HG03432 (cell line): ENCODE measurements at regions not wholly inside any gene's neighbourhood (a gene's known extent, or its start where the extent isn't known, plus 50 kb on each side); places are given as distances from the start of the nearest gene placed in this dataset.

ENCODE experiments used
- ATAC-seq: cut with Tn5 transposase; IDR thresholded peaks from one replicate; pipeline ENCODE4 v1.9.1; 2021; ENCODE audit warnings: mild to moderate bottlenecking, moderate library complexity; ENCODE audit not compliant: unreplicated experiment

DNA sequence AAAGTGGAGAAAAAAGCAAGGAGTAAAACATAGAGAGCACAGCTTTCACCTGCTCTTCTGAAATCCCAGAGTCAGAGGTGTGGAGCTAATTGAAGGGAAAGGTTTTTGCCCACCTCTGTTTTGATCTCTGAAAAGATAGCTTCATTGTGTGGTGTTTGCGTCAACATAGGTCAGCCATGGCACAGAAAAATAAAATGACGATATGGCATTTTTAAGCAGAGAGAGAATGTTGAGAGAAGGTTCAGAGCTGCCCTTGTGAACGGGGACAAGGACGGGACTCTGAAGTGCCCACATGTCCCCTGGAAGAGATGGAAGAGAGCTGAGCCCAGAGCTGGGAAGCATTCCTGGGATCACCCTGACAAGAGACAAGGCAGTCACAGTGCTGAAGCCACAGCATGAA lies 249.4 kb upstream of the PLSCR5 start:
- no peak for ATAC-seq

DNA sequence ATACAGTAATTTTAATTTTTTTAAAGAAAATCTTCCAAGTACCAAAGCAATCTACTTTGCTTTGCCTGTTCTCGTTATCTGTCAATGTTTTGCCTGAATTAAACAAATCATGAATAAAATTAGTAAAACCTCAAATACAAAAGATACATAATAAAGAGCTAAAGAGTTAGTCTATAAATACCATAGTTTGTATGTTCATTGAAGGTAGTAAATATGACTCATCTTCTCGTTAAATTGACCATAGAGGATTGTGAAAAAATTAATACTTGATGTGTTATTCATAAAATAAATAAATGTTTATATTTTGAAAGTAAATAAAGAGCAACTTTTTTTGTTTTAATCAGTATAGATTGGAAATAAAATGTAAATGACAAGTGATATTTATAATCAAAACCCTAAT lies 246.5 kb upstream of the PLSCR5 start:
- ATAC-seq, result no peak

DNA sequence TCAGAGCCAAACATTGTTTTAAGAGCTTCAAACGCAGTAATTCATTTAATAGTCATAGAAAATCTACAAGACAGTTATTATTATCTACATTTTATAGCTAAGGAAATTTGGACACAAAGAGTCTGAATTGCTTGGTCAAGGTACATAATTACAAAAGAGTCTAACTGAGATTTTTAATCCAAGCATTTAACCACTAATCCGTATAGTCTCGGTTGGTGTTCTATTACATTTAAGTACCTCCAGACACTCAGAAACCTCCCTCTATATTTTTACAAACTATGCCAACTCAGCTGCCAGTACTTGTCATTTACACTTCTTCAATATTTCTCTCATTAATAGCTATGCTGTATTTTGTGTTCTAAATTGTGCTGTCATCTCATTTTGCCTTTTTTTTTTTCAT lies 240.2 kb upstream of the PLSCR5 start:
- no peak for ATAC-seq

DNA sequence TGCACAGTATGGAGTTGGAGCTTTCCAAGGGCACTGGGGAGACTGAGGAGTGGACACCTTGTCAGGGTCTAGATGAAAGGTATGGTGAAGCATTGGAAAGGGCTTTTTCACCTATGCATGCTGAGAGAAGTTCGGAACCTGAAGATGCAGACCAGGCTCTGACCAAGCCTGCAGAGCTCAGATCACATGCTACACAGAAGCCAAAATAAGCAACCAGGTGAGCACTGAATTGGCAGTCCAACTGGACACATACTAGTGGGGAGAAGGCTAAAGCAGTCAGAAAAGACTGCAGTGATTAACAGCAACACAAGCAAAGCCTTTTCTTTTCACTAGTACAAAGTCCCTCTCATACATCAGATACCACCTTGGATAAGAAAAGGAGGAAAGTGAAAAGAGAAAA lies 238.3 kb upstream of the PLSCR5 start:
- ATAC-seq, result no peak

DNA sequence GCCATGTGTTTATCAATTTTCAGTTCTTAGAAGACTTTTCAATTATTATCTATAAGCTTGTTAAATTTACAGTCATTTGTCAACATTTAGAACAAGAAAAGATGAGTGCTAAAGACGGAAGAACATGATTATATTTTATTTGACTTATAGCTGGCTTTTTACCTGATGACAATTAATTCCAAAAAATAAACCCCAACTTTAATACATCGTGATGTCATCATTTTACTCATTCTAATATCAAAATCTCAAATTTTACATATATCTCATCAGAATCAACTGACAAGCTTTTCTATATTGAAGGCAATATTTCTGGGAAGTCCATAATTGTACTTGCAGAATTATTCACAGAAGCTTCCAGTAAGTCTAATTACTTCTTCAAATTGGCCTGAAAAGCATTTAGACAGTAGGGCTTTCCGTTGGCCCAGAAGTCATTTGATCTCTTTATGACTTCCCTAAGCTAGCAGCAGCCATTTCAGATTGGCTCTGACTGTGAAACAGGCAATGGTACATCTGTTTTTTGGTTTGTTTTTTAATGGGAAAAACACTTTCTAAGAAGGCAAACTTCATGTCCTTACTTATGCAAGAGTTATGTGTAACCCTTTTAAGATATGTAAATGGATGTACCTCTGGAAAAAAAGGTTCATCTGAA lies 234.7 kb upstream of the PLSCR5 start:
- no peak for ATAC-seq

DNA sequence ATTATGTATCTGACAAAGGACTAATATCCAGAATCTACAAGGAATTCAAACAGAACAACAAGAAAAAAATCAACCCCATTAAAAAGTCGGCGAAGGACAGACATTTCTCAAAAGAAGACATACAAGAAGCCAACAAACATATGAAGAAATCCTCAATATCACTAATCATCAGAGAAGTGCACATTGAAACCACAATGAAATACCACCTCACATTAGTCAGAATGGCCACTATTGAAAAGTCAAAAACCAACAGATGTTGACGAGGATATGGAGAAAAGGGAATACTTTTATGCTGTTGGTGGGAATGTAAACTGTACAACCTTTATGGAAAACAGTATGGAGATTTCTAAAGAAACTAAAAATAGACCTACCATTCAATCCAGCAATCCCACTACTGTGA lies 233.1 kb upstream of the PLSCR5 start:
- ATAC-seq, result no peak

DNA sequence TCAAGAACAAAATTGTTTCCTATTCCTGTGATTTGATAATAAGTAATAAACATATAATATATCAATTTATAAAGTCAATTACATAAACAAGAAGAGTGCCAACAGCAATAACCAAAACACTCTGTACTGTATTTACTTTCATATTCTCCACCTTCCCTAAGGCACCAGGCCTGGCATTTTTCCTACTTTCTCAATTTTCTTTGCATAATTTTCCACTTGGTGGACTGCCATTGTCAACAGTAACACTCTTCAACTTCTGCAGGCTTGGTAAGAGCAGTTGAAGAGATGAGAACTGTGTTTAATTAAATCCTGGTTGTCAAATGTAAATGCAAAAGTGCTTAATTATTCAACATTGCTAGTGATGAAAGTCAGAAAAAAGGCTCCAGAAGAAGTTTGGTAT lies 229.8 kb upstream of the PLSCR5 start:
- ATAC-seq, result no peak

DNA sequence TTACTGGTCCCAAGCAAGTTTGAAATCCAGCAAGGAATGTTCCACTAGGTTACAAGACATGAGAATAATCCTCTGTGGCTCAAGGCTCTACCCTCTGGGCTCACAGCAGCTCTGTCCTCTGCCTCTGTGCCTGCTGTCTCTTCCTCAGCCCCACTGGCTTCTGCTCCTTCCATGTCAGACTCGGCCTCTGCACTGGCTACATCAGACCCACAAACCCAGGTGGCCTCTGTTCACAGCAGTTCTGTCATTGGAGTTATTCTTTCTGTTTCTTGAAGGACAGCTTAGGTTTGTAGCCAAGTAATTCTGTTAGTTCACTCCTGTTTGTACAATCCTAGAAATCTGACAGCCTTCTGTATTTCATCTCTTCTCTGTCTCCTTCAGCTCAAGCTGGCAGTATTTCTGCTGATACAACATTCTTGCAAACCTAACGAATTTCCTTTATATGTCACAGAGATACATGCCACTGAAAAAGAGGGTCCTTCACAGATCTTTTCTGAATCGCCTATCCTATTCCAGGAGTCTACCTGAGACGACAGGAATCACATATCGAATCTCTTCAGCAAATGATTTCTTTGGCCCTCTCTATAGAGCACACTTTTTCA lies 227.8 kb upstream of the PLSCR5 start:
- ATAC-seq, result no peak

DNA sequence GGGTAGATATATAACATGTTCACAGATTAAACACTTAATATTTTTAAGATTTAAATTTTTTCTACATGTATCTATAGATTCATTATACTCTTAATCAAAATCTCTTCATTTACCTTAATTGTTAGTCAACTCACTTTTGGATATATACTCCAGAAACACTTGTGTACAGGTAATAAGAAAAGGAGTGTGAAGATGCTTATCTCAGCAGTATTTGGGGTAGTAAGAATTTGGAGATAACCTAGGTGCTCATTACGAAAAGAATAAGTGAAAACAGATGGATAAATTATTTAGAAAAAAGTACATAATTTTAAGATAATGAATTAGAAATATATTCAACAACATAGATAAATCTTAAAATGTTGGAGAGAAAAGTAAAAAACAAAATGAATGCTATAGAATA lies 226.5 kb upstream of the PLSCR5 start:
- no peak for ATAC-seq

DNA sequence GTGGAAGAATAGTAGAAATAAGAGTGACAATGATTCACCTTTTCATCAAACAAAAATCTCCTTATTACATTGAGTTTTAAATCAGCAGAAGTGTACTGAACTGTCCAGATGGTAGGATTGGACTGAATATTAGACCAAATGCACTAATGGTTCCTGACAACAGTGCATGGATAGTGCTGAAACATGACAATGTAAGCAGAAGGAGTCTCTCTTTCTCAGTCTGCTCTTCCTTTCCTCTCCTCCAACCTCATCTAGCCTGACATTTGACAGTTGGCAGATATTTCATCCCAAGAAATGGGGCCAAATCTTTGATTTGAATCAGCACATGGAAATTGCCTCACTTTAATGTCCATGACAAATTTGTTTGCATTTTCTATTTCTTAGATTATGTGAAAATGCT lies 225.1 kb upstream of the PLSCR5 start:
- ATAC-seq, result no peak

DNA sequence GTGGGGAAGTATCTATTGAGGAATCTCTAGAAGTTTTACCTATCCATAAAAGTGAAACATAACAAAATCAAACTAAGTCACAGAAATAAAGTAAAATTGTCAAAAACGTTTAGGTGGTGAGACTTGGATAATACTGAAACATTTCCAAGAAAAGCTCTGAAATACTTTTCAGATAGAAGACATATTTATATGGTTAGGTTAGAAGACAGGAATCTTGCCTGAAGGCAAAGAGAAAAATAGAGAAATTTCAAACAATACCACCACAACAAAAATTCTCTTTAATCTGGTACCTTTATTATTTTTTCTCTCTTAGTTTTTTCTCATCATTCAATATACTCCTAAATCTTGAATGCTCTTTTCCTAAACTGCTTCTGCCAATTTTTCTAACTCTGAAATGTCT lies 222.7 kb upstream of the PLSCR5 start:
- ATAC-seq, result no peak

DNA sequence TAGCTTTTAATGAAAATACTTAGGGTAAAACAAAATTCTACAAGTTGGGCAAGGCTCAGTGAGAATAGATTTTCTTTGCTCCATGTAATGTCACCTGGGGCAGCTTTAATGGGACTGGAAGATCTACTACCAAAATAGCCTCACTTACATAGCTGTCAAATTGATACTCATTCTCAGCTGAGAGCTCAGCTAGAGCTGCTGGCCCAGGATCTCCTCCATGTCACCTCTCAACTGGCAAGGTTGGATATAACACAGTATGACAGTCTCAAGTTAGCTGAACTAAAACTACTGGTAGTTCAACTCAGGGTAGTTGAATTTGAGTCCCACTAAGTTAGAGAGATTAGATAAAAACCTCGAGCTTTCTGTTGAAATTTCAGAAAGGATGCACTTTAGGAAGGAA lies 218.5 kb upstream of the PLSCR5 start:
- no peak for ATAC-seq

DNA sequence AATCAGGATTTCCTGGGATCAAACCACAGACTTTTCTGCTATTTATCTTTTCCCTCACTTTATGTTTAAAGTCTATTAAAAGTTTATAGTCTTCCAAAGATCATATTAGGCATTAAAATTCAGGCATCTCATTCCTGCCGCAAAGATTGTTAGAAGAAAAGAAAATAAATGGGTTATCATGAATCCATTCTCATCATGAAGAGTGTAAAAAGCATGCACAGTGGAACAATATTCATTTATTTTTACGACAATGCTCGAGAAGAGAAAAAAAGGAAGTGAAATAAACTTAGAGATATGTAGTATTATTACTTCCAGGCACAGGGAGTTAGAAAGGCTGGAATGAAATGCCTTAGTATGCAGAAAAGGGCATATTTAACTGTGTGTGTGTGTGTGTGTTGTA lies 213.7 kb upstream of the PLSCR5 start:
- no peak for ATAC-seq

DNA sequence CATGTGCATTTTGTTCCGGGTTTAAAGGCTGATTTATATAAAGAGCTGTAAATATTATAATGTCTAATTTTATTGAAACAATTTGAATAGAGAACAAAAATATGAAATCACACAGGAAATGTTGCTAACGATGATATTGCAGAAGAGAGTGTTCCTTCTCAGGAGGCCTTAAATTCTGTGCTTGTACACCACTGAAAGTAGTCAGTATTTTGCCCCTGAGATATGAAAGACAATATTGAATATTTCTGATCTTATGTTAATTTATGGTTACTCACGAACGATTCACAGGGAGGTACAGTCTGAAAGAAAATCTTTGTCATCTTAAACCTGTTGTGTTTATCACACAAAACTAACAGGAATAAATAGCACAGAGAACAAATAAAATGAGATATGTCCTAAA lies 213.2 kb upstream of the PLSCR5 start:
- ATAC-seq, result no peak

DNA sequence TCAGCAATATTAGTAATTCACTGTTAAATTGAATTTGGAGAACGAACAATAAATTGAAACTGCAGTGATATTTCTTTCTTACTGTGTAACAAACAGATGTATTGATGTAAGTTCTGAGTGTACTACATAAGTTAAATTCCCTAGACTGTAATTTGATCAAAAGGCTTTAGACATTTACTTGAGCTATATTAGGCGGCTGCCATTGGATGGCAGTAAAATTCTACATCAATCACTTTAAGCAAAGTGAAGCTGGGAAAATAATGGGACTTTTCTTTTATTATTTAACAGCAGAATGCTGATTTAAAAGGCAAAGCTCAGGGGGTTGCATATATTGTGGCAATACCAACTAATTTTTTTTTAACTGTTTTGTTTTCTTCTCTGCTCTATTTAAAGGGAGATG lies 212.6 kb upstream of the PLSCR5 start:
- no peak for ATAC-seq

DNA sequence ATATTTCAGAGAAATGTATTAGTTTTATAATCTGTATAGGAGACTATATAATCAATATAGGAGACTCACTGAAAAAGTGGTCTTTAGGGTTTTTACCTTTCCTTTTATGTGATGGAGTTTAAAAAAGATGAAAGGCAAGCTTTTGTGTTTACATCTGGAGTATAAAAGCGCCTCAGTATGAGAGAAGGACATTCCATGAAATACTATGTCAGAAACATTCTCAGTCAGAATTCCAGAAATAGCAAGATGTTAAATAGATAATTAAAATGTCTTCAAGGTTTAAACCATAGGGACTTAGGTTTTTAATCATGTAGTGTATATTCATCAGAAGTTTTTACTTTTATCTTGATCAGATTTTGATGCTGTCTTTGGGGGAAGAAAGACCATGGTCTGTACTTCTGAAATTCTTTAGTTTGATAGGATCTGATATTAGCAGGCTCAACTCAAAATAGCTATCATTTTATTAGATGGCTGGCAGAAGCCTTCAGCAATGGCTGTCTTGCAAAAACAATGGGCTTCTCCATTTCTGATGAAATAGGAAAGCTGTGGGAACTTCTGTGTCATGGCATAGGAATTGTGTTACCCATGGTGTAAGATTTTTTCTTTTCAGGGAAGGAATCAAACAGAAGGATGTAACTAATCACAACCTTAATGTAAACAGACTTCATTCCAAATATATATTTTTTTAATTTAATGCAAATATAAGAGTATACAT lies 209.6 kb upstream of the PLSCR5 start:
- no peak for ATAC-seq

DNA sequence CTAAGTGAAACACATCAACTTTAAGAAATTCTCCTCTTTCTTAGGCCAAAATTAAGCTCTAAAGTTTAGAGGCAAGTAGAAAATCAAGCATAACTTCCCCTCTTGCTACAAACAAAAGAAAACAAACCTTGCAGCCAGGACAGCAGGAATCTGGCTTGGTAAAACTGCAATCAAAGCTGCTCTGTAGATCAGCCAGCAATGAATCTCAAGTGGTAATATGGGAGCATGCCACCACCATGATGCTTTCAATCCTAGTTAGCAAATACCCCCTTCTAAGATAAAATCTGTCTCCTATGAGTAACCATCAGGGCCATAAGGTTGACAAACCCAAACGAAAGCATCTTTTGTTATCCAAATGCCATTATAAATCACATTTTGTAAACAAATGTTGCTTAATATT lies 208.3 kb upstream of the PLSCR5 start:
- no peak for ATAC-seq

DNA sequence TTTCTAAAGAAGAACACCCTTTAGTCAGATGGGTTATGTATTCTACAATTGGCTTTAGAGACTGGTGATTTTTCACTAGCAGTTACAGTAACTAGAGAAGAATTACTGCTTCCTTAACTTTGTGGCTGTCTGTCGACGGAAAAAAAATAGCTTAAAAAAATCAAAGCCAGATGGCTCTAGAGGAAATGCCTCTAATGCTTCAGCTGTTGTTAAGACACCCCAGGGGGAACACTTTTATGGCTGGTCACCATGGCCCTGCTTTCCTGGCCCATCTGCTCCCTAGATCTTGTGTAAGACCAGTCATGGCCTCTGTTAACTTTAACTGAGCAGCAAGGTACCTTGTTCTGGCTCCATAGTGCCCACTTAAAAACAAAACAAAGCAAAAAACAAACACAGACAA lies 198.6 kb upstream of the PLSCR5 start:
- no peak for ATAC-seq

DNA sequence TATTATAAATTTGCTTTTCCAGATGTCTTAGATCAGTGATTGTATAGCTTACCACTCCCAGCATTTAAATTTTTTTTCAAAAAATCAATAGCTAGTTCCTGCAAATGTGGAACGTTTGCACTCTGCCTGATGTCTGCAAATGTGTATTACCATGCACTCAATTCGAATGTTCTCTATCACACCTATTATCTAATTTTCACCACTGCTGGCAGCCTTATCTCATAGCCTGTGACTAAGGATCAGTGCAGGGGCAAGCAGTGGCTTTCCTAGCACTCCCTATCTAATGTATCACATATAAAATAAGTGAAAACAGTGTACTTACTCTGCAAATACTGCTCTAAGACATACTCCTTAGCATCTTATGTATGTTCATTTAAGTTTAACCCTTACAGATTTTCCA lies 196.3 kb upstream of the PLSCR5 start:
- no peak for ATAC-seq

DNA sequence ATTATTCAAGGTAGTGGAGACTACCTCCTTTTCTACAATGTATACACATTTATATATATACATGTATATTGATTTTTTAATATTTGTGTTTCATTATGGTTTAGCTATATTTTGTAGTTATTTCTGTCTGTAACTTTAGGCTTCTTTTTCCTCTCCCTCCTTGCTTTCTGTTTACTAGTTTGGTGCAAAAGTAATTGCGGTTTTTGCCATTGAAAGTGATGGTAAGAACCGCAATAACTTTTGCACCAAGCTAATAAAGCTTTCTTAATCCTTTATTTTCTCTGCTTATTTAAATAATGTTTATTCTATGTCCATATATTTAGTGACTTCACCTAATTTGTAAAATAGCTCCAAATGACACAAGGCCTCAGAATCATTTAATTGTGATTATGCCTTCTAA lies 195.3 kb upstream of the PLSCR5 start:
- no peak for ATAC-seq

DNA sequence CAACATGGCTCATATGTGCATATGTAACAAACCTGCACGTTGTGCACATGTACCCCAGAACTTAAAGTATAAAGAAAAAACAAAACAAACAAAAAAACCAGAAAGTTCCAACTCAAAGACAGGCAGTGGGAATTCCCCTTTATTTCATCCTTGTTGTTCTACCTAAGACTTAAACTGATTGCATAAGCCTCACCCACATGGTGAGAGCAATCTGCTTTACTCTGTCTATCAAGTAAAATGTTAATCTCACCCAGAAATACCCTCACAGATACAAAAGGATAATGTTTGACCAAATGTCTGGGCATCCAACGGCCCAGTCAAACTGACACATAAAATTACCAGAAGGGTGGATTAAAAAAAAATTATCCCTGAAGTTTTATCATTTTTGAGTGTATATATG lies 190.9 kb upstream of the PLSCR5 start:
- no peak for ATAC-seq

DNA sequence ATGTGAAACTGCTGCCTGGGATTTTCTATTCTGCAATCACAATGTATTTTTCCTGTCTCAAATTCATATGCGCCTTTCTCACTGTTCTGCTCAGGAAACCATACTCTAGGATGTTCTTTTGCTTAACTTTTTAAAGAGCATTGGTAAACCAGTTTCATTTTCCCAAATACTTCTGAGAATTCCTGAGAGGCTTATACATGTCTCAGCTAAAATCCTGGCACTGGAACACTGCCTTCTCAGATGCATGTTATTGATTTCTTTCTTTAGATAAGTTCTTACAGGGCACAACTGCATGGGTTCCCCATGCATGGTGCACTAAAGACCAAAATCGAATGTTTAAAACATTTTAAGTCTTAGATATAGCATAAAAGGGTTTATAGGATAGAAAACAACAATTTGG lies 178.3 kb upstream of the PLSCR5 start:
- no peak for ATAC-seq

DNA sequence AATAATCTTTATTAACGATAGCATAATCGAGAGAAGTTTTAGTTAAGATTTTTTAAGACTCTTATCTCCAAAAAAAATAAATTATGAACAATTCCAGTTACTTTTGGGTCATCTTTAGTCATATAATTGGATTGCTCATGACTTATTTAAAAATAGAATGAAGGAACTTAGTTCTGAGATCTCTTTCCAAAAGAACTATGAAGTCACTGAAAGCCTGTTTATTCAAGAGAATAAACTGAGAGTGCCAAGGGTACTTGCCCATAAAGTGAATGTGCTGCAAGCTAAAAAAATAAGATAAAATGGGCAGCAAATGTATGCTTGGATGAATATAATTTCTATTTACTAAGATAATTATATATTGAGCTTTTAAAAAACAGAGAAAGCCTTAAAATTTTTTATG lies 176.5 kb upstream of the PLSCR5 start:
- no peak for ATAC-seq
